ENCODE measurements at regions not wholly inside any gene's neighbourhood (a gene's known extent, or its start where the extent isn't known, plus 50 kb on each side); places are given as distances from the start of the nearest gene placed in this dataset.

DNA sequence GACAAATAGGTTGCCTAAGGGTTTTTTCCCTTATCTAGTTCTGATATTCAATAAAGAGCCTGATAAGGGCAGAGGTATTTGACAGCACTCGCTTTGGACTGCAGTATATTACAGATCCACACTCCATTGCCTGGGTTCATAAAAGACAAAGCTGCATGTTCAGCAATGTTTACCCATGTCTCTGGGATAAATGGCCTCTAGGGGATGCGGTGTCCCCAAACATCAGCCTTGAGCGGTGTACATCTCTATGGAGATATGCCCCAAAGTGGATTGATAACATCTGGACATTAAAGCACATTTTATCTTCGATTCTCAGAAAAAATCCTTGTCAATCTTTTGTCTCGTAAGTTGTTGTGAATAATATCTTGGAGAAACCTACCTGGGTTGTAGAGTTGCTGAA lies 660.8 kb upstream of the AADAT start:
- Histone ChIP-seq H3K27me3 (replicated peaks in 1 of 4; ENCODE audit: control insufficient read depth in 3 of 4, extremely low read depth in 1 of 4, insufficient read depth in 3 of 4, low read length in 3 of 4) (no peaks in the 10 kb centered on the region), H3K14ac (ENCODE audit: insufficient read length) (no peak overlapping the region), H2AK5ac (ENCODE audit: low read depth, low read length) (no peak overlapping the region), H3K9ac (replicated peaks in 1 of 4; ENCODE audit: extremely low read depth in 1 of 4, low read depth in 3 of 4, low read length in 3 of 4) (no peak overlapping the region), H3K36me3 (ENCODE audit: control insufficient read depth in 2 of 4, insufficient read depth in 4 of 4, low read length in 3 of 4) (no peaks in the 10 kb centered on the region), H3K79me1 (ENCODE audit: low read depth, low read length) (no peaks in the 10 kb centered on the region), H3K4me3 (ENCODE audit: extremely low read depth in 1 of 4, insufficient read depth in 2 of 4, low read depth in 3 of 4, low read length in 4 of 4) (no peak overlapping the region), H4K20me1 (replicated peaks in 1 of 2; ENCODE audit: control insufficient read depth in 1 of 2, insufficient read depth in 2 of 2, low read length in 2 of 2) (no peaks in the 10 kb centered on the region), H3K79me2 (ENCODE audit: control insufficient read depth in 1 of 2, insufficient read depth in 2 of 2, low read length in 2 of 2) (no peaks in the 10 kb centered on the region), H3K9me3 (ENCODE audit: insufficient read depth in 2 of 2, low read depth in 1 of 2, low read length in 1 of 2) (no peaks in the 10 kb centered on the region), H2BK20ac (ENCODE audit: low read length) (no peak overlapping the region), H2BK15ac (ENCODE audit: low read length) (no peak overlapping the region), H3K56ac (replicated peaks; ENCODE audit: insufficient read length, low read depth, low read length) (no peak overlapping the region), H3K27ac (ENCODE audit: low read depth, low read length) (no peak overlapping the region), H3K4me1 (replicated peaks in 1 of 4; ENCODE audit: control insufficient read depth in 3 of 4, insufficient read depth in 4 of 4, low read length in 3 of 4) (no peaks in the 10 kb centered on the region), H3K4ac (replicated peaks; ENCODE audit: insufficient read length, low read depth, low read length) (no peak overlapping the region), H2BK120ac (replicated peaks; ENCODE audit: low read depth, low read length) (no peak overlapping the region), H2BK12ac (ENCODE audit: low read depth, low read length) (no peak overlapping the region), H4K8ac (ENCODE audit: extremely low read depth, insufficient read depth, low read length) (no peak overlapping the region), H2BK5ac (ENCODE audit: low read depth, low read length) (no peak overlapping the region), H3K4me2 (ENCODE audit: insufficient read depth in 1 of 2, low read depth in 2 of 2, low read length in 2 of 2) (no peak overlapping the region), H4K91ac (replicated peaks; ENCODE audit: insufficient read length, low read length) (no peak overlapping the region), H3K23ac (ENCODE audit: insufficient read length) (no peak overlapping the region), H3K18ac (ENCODE audit: extremely low read depth, low read length) (no peak overlapping the region), H2AFZ (ENCODE audit: low read length) (no peak overlapping the region), H4K5ac (ENCODE audit: insufficient read length, low read depth, low read length) (no peak overlapping the region), H3K23me2 (ENCODE audit: low read depth, low read length) (no peaks in the 10 kb centered on the region)
- FAIRE-seq (no peak), DNase-seq (ENCODE audit: low read depth in 1 of 2, low spot score in 2 of 2) (no peak)
- TF ChIP-seq TEAD4 (IDR thresholded peaks at IDR 0.05; ENCODE audit: low read depth, low read length) (no peak), TAF7 (optimal IDR thresholded peaks at IDR 0.05; ENCODE audit: borderline replicate concordance, low read depth, low read length) (no peak), CBX5 (IDR thresholded peaks at IDR 0.05; ENCODE audit: low read depth, low read length) (no peak), POU5F1 (IDR thresholded peaks at IDR 0.05; ENCODE audit: low read depth, low read length) (no peak), YY1 (IDR thresholded peaks at IDR 0.05; ENCODE audit: low read depth, low read length) (no peak), SRF (IDR thresholded peaks at IDR 0.05; ENCODE audit: low read depth, low read length) (no peak), CHD2 (IDR thresholded peaks at IDR 0.05; ENCODE audit: low read length) (no peak), RXRA (IDR thresholded peaks at IDR 0.05; ENCODE audit: insufficient read depth, low read depth, low read length) (no peak), RBBP5 (IDR thresholded peaks at IDR 0.05; ENCODE audit: borderline replicate concordance, low read depth, low read length) (no peak)
- TF ChIP-seq, protein P1, sequence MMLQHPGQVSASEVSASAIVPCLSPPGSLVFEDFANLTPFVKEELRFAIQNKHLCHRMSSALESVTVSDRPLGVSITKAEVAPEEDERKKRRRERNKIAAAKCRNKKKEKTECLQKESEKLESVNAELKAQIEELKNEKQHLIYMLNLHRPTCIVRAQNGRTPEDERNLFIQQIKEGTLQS (IDR thresholded peaks at IDR 0.05; ENCODE audit: insufficient read depth, low read depth, low read length): no peak
- WGBS, 2 experiments (ENCODE audit: extremely low coverage in 1 of 2, insufficient coverage in 1 of 2, insufficient read length in 1 of 2, insufficient replicate concordance in 2 of 2, low coverage in 1 of 2, low lambda C conversion rate in 2 of 2, missing lambda C conversion rate in 1 of 2): 96% methylated on average over 5 of the region's 5 CpGs; no CpG with 5 or more reads in 1 of the 2 experiments
- POLR2A ChIA-PET (ENCODE audit: partially characterized antibody): no interaction called here
- CTCF ChIA-PET (ENCODE audit: partially characterized antibody): no interaction called here
